Omental fat pad (tissue), 3 donors: ENCODE measurements at regions not wholly inside any gene's neighbourhood (a gene's known extent, or its start where the extent isn't known, plus 50 kb on each side); places are given as distances from the start of the nearest gene placed in this dataset.
"Not testable (repeated sequence)": the region's sequence is repeated elsewhere in the genome, so short reads cannot be mapped to it uniquely, and the experiment has no call there.

Source experiments
- ATAC-seq: fragments of 150-250 bp; one replicate; pipeline ENCODE4 v1.9.1; 2016; ENCODE audit warnings: mild to moderate bottlenecking, moderate library complexity; ENCODE audit not compliant: low FRiP score
- DNase-seq: peaks from one replicate; pipeline ENCODE4 v3.0.0-alpha.2; 2019; ENCODE audit warnings: low spot score
- CTCF ChIP-seq, 3 donors: fragments of 450-650 bp; IDR thresholded peaks; one replicate each; pipeline ENCODE4 v1.5.1; 2016 to 2017; ENCODE audit warnings: antibody characterized with exemption in 3 of 3, mild to moderate bottlenecking in 3 of 3, moderate library complexity in 2 of 3

GRCh38 chr21:19076031-19076430 is 672.4 kb upstream of the TMPRSS15 start:
- no peak for ATAC-seq
- no peak for DNase-seq
- TF ChIP-seq CTCF (IDR thresholded peaks at IDR 0.05), result no peak

GRCh38 chr21:19109694-19110093 is 706.1 kb upstream of the TMPRSS15 start:
- ATAC-seq (no peak), DNase-seq (no peak)
- TF ChIP-seq CTCF (IDR thresholded peaks at IDR 0.05), result no peak

- not testable (repeated sequence) for ATAC-seq, DNase-seq
These were observed 715.7 kb upstream of the TMPRSS15 start for GRCh38 chr21:19119259-19119658.

- ATAC-seq (no peak), DNase-seq (no peak)
- no peak for TF ChIP-seq CTCF (IDR thresholded peaks at IDR 0.05)
These were observed 717.0 kb upstream of the TMPRSS15 start for GRCh38 chr21:19120591-19120990.

GRCh38 chr21:19122356-19122755 is 718.8 kb upstream of the TMPRSS15 start:
- ATAC-seq (no peak), DNase-seq (no peak)
- no peak for TF ChIP-seq CTCF (IDR thresholded peaks at IDR 0.05)

GRCh38 chr21:19123053-19123452 is 719.5 kb upstream of the TMPRSS15 start:
- ATAC-seq, result no peak
- no peak for DNase-seq
- TF ChIP-seq CTCF (IDR thresholded peaks at IDR 0.05), result no peak

- TF ChIP-seq CTCF (IDR thresholded peaks at IDR 0.05), result no peak
- no peak for ATAC-seq
These were observed 719.9 kb upstream of the TMPRSS15 start for GRCh38 chr21:19123525-19123924.

GRCh38 chr21:19124691-19125090 is 721.1 kb upstream of the TMPRSS15 start:
- DNase-seq (no peak), ATAC-seq (no peak)
- TF ChIP-seq CTCF (IDR thresholded peaks at IDR 0.05), result no peak

More at GRCh38 chr21:19123525-19123924, 719.9 kb upstream of the TMPRSS15 start:
- DNase-seq, result no peak
